ENCODE measurements at regions not wholly inside any gene's neighbourhood (a gene's known extent, or its start where the extent isn't known, plus 50 kb on each side); places are given as distances from the start of the nearest gene placed in this dataset.

GRCh38 chr22:49096476-49096875 is 731.2 kb downstream of the BRD1 start:
- DNase-seq = no peak

- DNase-seq = no peak
Measured at GRCh38 chr22:49095366-49095765, 732.3 kb downstream of the BRD1 start.

DNA sequence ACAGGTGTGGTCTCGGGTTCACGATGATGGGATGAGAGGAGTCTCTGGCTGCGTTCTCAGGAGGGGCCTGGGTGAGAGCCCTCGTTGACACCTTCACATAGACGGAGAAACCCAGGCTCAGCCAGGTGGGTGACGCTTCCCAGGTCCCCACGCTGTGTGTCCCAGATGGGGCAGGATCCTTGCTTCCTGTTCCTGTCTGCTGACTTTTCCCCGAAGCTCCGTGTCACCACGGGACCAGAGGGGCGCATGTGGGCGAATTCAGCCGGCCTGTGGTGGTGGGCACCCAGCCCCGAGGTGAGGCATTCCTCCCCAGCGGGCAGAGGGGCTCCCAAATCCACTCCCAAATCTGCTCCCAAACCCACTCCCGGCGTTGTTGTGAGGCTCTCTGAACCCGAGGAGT is 732.8 kb downstream of the BRD1 start:
- no peak for DNase-seq

DNA sequence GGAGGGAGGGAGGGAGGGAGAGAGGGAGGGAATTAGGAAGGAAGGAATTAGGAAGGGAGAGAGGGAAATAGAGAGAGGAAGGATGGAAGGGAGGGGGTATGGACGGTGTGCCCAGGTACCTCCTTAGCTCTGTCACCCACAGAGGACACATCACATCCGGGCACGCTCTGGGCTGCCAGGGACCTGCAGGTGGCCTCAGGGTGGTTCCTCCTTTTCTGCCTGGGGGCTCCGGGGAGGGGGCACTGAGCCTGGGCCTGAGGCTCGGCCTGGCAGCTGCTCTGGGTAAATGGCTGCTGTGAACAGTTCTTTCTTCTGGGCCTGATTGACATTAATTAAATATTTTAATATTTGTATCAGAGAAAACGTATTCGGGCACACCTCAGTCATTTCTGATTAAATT is 733.5 kb downstream of the BRD1 start:
- DNase-seq = no peak

DNA sequence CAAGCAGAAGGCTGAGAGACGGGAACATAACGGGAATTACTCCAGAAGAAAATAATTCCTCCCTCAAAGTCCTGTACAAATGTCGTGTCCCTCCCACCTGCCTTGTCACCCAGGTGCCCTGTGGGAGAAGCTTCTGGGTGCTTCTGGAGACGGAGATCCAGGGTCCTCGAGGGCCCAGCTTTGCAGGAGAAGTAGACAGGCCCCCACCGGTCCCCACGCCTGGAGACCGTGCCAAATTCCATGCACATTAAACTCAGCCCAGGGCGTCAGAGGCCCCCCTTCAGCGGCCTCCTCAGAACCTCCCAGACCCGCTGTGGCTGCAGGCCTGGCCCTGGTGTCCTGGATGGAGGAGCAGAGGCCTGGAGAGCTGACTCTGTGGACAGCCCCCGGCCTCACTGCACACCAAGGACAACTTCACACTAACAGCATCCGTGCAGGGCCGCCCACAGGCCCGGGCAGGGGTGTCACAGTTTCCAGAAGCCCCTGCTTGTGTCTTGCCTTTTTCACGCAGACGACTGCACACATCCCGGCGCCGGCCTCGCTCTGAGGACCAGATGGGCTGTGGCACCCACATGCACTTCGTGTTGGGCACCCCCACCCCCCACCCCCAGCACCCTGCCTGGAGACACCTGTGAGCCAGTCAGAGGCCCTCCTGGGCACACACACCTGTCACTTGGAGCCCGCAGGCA is 734.3 kb downstream of the BRD1 start:
- DNase-seq = no peak

- no peak for DNase-seq
Measured at GRCh38 chr22:49092716-49093115, 735.0 kb downstream of the BRD1 start.

- no peak for DNase-seq
Measured at GRCh38 chr22:49091917-49092545, 735.6 kb downstream of the BRD1 start.

DNA sequence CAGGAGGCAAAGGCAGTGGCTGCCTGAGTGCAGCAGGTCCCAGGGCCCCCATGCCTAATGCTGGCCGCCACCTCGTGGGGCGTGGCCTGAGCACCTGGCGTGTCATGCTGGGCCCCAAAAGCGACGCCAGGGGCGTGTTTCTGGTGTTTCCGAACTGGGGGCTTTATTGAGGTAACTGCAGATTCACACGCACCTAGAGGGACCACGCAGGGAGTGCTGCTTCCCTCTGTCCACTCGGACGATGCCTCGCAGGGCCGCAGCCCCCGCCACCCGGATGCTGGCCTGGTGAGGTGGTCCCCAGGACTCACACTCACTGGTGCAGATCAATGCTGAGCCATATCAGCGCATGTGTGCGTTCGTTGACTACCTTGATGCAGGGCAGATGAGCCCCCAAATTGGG is 736.2 kb downstream of the BRD1 start:
- no peak for DNase-seq

GRCh38 chr22:49090853-49091135 is 736.9 kb downstream of the BRD1 start:
- DNase-seq = no peak

- no peak for DNase-seq
Measured at GRCh38 chr22:49090061-49090852, 737.4 kb downstream of the BRD1 start.

DNA sequence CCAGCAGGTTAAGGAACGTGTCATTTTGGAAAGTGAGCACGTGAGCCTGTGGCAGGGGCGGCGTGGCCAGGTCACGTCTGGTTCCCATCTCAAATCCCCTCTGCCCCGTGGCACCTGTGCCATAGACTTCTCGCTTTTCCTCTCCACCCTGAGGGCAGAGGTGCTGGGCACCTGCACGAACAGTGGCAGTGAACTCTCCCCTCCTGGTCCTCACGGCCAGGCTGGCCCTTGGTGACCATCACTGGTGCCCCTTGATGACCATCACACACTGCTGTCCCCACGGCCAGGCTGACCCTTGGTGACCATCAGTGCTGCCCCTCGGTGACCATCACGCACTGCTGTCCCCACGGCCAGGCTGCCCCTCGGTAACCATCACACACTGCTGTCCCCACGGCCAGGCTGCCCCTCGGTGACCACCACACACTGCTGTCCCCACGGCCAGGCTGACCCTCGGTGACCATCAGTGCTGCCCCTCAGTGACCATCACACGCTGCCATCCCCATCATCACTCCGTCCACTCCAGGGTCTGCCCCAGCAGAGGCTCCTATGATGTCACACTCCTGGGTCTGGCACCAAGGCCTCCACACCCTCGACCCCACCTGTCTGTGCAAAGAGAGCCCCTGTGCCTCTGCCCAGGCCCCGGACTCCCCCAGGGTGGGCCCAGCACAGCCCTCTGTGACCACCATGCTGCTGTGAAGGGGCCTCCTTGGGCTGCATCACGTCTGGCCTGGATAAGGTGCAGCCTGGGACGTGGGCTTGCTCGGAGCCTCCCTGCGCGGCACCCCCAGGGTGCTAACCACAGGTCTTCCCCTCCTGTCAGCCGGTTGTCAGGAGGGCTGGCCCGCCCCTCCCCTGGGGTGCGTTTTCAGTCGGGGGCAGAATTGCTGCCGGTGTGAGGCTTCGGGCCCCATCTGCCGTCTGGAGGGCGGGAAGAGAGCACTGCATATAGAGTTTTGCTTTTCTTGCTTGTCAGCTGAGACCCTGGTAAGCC is 738.6 kb downstream of the BRD1 start:
- no peak for DNase-seq

GRCh38 chr22:49087716-49088601 is 739.7 kb downstream of the BRD1 start:
- no peak for DNase-seq

DNA sequence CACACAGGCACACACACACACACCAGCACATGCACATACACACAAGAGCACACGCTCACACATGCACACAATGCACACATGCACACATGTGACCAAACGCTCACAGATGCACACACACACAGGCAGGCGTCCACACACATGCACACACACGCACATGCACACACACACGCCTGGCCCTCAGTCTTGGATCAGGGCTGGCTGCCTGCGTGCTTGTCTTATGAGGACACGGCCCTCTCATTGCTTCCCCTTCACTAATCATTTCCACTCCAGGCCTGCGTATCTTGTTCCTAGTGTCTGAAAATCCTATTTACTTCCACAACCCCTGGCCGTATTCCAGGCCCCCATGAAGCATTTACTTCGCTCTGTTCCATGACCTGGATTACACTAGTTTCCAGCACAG is 740.5 kb downstream of the BRD1 start:
- DNase-seq = peak; percentile 58

GRCh38 chr22:49086606-49087157 is 741.0 kb downstream of the BRD1 start:
- no peak for DNase-seq

DNA sequence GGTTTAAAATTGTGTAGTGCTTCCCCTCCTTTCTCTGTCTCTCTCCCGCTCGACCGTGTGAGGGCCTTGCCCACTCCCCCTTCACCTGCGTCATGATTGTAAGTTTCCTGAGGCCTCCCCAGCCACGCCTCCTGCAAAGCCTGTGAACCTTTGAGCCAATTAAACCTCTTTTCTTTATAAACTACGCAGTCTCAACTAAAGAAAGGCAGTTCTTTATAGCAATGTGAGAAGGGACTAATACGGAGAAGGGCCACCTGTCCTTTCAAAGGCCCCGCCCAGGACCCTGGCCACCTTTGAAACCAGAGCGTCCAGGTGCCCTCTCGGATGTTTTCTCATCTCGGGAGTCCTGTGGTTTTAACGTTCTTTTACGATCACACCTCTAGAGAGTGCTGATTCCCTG is 741.5 kb downstream of the BRD1 start:
- DNase-seq = no peak

- DNase-seq = no peak
Measured at GRCh38 chr22:49084206-49084605, 743.5 kb downstream of the BRD1 start.

DNA sequence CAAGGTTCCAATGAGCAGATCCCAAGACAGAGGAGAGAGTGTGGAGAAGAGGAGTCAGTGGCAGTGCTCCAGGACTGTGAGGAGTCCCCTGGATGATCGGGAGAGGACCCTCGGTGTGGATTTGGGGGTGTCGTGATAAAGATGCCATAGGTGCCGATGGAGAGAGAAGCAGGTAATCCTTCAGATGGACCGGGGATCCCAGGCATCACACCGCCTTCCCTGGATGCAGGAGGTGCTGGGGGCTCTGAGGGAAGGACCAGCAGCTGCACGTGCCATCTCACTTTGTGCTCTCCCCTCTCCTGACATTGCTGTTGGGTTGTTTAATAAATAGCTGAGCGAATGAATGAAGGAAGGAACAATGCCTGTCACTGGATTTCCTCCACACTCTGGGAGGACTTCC is 744.1 kb downstream of the BRD1 start:
- DNase-seq = no peak

- DNase-seq = no peak
Measured at GRCh38 chr22:49082451-49082850, 745.2 kb downstream of the BRD1 start.

DNA sequence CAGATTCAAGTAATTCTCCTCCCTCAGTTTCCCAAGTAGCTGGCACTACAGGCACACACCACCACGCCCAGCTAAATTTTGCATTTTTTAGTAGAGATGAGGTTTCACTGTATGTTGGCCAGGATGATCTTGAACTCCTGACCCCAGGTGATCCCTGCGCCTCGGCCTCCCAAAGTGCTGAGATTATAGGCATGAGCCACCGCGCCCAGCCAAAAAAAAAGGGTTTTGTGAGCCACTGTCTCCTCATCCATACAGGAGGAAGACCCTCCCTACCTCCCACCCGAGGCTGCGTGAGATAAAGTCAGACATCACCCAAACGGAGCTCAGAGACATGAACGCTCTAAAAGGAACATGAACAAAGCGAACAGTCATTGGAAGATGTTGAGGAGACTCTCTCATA is 745.7 kb downstream of the BRD1 start:
- no peak for DNase-seq

DNA sequence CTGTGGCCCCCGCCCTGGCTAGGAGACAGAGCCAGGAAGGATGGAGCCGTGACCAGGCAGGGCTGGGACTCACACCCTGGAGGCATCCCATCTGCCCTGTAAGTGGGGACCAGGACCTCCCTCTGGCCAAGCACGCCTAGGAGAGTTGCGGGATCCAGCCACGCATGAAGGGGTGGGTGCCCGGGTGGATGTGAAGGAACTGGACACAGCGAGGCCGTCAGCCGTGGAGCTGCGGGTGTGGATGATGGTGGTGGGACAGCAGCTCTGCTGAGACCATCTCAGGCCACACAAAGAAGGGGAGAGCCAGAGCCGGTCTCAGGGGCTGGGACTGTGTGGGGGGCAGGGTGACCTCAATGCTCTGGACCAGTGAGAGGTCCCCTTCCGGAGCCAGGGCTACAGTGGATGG is 746.4 kb downstream of the BRD1 start:
- no peak for DNase-seq

DNA sequence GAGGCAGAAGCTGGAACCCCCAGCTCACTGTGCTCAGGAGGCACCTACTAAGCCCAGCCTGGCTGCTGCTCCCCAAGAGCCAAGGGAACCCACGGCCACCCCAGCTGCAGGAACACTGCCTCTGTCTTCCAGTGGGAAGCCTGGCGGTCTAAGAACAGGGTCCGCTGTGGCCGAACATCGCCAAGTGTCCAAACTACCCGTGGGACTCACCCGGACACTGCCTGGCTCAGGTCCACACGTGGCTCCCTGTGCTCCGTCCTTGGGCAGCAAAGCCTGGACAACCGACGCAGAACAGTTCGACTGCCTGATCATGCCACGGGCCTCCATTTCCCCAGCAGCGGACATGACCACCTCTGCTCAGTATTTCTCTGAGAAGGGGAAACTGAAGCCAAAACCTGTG is 747.0 kb downstream of the BRD1 start:
- DNase-seq = no peak
